Caco-2 (cell line): ENCODE measurements at regions not wholly inside any gene's neighbourhood (a gene's known extent, or its start where the extent isn't known, plus 50 kb on each side); places are given as distances from the start of the nearest gene placed in this dataset.

Experiments used
- BruUV-seq: library from RNA; stranded (reverse); fragments of 400-500 nt; replicated peaks from 2 replicates; lab custom pipeline; 2021; lab: Mats Ljungman, UMichigan
- CTCF ChIA-PET: fragments of 300-600 bp; sonication (Branson Sonifier 250); formaldehyde crosslinking; loops from one replicate; lab custom pipeline; 2022; ENCODE audit warnings: antibody characterized with exemption; lab: Charles Lee
- POLR2A ChIA-PET: fragments of 300-600 bp; sonication (Branson Sonifier 250); formaldehyde crosslinking; loops from one replicate; lab custom pipeline; 2022; ENCODE audit warnings: antibody characterized with exemption; lab: Charles Lee
- DNase-seq, 2 experiments: peaks; one replicate each; pipeline versions ENCODE4 v3.0.0 to v3.0.0-alpha.2; 2020 to 2022
- H3K27me3 ChIP-seq: replicated peaks from 2 replicates; pipeline ENCODE4 v1.6.0; 2011; ENCODE audit warnings: low read length; ENCODE audit not compliant: control insufficient read depth, insufficient read depth
- H3K36me3 ChIP-seq: 2 replicates; pipeline ENCODE4 v1.5.1; 2011; ENCODE audit warnings: low read length; ENCODE audit not compliant: control insufficient read depth, insufficient read depth
- H3K4me1 ChIP-seq: fragments of 250-450 bp; sonication (Bioruptor Pico); 2 replicates; pipeline ENCODE4 v1.5.1; 2020; ENCODE audit warnings: mild to moderate bottlenecking
- H3K4me3 ChIP-seq: 2 replicates; pipeline ENCODE4 v1.5.1; 2011; ENCODE audit warnings: low read depth, mild to moderate bottlenecking, control low read depth, low read length
- H3K9me3 ChIP-seq: fragments of 250-450 bp; sonication (Bioruptor Pico); 2 replicates; pipeline ENCODE4 v1.5.1; 2020; ENCODE audit warnings: mild to moderate bottlenecking, moderate library complexity
- H3K27ac Mint-ChIP-seq: one replicate; pipeline ENCODE4 v1.8.0; 2022; ENCODE audit warnings: mixed read lengths; ENCODE audit not compliant: unreplicated experiment
- H3K27me3 Mint-ChIP-seq: one replicate; pipeline ENCODE4 v1.8.0; 2022; ENCODE audit warnings: mixed read lengths; ENCODE audit not compliant: insufficient read depth, unreplicated experiment
- H3K36me3 Mint-ChIP-seq: one replicate; pipeline ENCODE4 v1.8.0; 2022; ENCODE audit warnings: mild to moderate bottlenecking, mixed read lengths; ENCODE audit not compliant: insufficient read depth, unreplicated experiment
- H3K4me1 Mint-ChIP-seq: one replicate; pipeline ENCODE4 v1.8.0; 2022; ENCODE audit warnings: low read depth, mixed read lengths; ENCODE audit not compliant: unreplicated experiment
- H3K4me3 Mint-ChIP-seq: one replicate; pipeline ENCODE4 v1.8.0; 2022; ENCODE audit warnings: mild to moderate bottlenecking, moderate library complexity, mixed read lengths; ENCODE audit not compliant: unreplicated experiment
- H3K9me3 Mint-ChIP-seq: one replicate; pipeline ENCODE4 v1.8.0; 2022; ENCODE audit warnings: mixed read lengths; ENCODE audit not compliant: unreplicated experiment
- CTCF ChIP-seq, 2 experiments: fragments of 200-600 bp in 1 of 2; IDR thresholded peaks; 1 replicate in 1 of 2; 2 replicates in 1 of 2; pipeline versions ENCODE4 v1.5.1 to v1.8.0; 2011 to 2022; ENCODE audit warnings: antibody characterized with exemption in 1 of 2, control low read depth in 1 of 2, inconsistent platforms in 1 of 2, low read depth in 1 of 2, low read length in 1 of 2, mild to moderate bottlenecking in 1 of 2, moderate library complexity in 1 of 2; ENCODE audit not compliant: insufficient read depth in 1 of 2, severe bottlenecking in 1 of 2, unreplicated experiment in 1 of 2
- intact Hi-C: fragments of 100-400 bp; cut with micrococcal nuclease; formaldehyde crosslinking; loops from one replicate; pipeline ENCODE4 v1.10.0; 2022; ENCODE audit not compliant: unreplicated experiment

- Mint-ChIP-seq H3K4me1 (no peaks in the 10 kb centered on the region), H3K9me3 (peaks cover 22% of the 10 kb centered on the region), H3K27me3 (no peaks in the 10 kb centered on the region), H3K36me3 (no peaks in the 10 kb centered on the region), H3K27ac (no peak overlapping the region), H3K4me3 (no peak overlapping the region)
- intact Hi-C loops, result no loop called here
- Histone ChIP-seq H3K36me3 (no peaks in the 10 kb centered on the region), H3K4me3 (no peak overlapping the region), H3K4me1 (peaks cover 6% of the 10 kb centered on the region; the same call in 1 of the 2 replicates), H3K27me3 (no peaks in the 10 kb centered on the region), H3K9me3 (peaks cover 5% of the 10 kb centered on the region; the same call in 1 of the 2 replicates)
- peak in 1 of 2 experiments; percentile 36 for DNase-seq
- ChIA-PET POLR2A (no interaction called here), CTCF (interaction anchor here (1.0 kb wide), 1 partner anchor 124 kb away, joined by 3 read pairs; no protein-coding TSS in a partner anchor)
- TF ChIP-seq CTCF (IDR thresholded peaks at IDR 0.05; ENCODE audit: insufficient read depth in 1 of 2, low read depth in 1 of 2, low read length in 1 of 2, severe bottlenecking in 1 of 2, unreplicated experiment in 1 of 2), result no peak
- BruUV-seq, result no TSS peak
Measured at GRCh38 chr5:82765765-82766164, 311.4 kb downstream of the TMEM167A start.

DNA sequence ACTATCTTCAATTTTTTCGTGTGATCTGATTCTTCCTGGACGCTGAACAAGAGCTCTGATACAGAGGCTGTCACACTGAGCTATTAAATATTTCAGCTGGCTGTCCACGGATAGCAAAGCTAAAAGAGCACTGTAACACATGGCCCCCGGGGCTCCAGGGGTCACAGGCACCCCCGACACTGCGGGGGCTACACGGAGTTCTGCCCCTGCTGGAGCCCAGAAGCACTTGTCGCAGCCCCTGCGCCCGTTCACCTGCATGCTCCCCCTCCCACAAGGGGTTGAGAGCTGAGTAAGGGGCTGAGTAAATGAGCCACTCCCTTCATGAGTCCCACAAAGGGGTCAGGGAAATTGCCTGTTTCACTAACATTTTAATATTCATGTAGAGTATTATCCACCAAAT lies 316.3 kb downstream of the TMEM167A start:
- Mint-ChIP-seq H3K9me3 (no peaks in the 10 kb centered on the region), H3K27me3 (no peaks in the 10 kb centered on the region), H3K27ac (no peak overlapping the region), H3K36me3 (no peaks in the 10 kb centered on the region), H3K4me1 (no peaks in the 10 kb centered on the region), H3K4me3 (no peak overlapping the region)
- Histone ChIP-seq H3K36me3 (no peaks in the 10 kb centered on the region), H3K4me1 (peaks cover 6% of the 10 kb centered on the region; the same call in 1 of the 2 replicates), H3K4me3 (no peak overlapping the region), H3K9me3 (no peaks in the 10 kb centered on the region), H3K27me3 (no peaks in the 10 kb centered on the region)
- intact Hi-C loops, result no loop called here
- BruUV-seq, result no TSS peak
- ChIA-PET CTCF (no interaction called here), POLR2A (no interaction called here)
- no peak for TF ChIP-seq CTCF (IDR thresholded peaks at IDR 0.05; ENCODE audit: insufficient read depth in 1 of 2, low read depth in 1 of 2, low read length in 1 of 2, severe bottlenecking in 1 of 2, unreplicated experiment in 1 of 2)
- no peak for DNase-seq

GRCh38 chr5:82758881-82759280 lies 318.3 kb downstream of the TMEM167A start:
- DNase-seq, result no peak
- no TSS peak for BruUV-seq
- Mint-ChIP-seq H3K27ac (no peak overlapping the region), H3K36me3 (no peaks in the 10 kb centered on the region), H3K4me1 (no peaks in the 10 kb centered on the region), H3K9me3 (no peaks in the 10 kb centered on the region), H3K27me3 (no peaks in the 10 kb centered on the region), H3K4me3 (no peak overlapping the region)
- TF ChIP-seq CTCF (IDR thresholded peaks at IDR 0.05; ENCODE audit: insufficient read depth in 1 of 2, low read depth in 1 of 2, low read length in 1 of 2, severe bottlenecking in 1 of 2, unreplicated experiment in 1 of 2), result no peak
- no peak overlapping the region for H3K4me3 ChIP-seq
- ChIA-PET CTCF (no interaction called here), POLR2A (no interaction called here)
- no peaks in the 10 kb centered on the region; the same call in 1 of the 2 replicates for H3K4me1 ChIP-seq
- no peaks in the 10 kb centered on the region for H3K9me3 ChIP-seq
- no peaks in the 10 kb centered on the region for H3K27me3 ChIP-seq
- H3K36me3 ChIP-seq, result no peaks in the 10 kb centered on the region
- intact Hi-C loops, result no loop called here
